Posterior cingulate gyrus (tissue), 11 donors: ENCODE measurements at regions not wholly inside any gene's neighbourhood (a gene's known extent, or its start where the extent isn't known, plus 50 kb on each side); places are given as distances from the start of the nearest gene placed in this dataset.
A peak's percentile ranks its signal among the peaks of the same experiment; 100 is the strongest.

Source experiments
- DNase-seq, 10 donors: peaks; one replicate each; pipeline versions ENCODE4 v3.0.0 to v3.0.0-alpha.2; 2020 to 2021; ENCODE audit warnings: mixed read lengths in 3 of 10
- intact Hi-C: fragments of 100-400 bp; cut with DNase I; formaldehyde crosslinking; loops from one replicate; pipeline ENCODE4 v1.15.1; 2023

- intact Hi-C loops: no loop called here
- no peak for DNase-seq
Observed at GRCh38 chr4:10773656-10774055, 89.1 kb upstream of the CLNK start.

DNA sequence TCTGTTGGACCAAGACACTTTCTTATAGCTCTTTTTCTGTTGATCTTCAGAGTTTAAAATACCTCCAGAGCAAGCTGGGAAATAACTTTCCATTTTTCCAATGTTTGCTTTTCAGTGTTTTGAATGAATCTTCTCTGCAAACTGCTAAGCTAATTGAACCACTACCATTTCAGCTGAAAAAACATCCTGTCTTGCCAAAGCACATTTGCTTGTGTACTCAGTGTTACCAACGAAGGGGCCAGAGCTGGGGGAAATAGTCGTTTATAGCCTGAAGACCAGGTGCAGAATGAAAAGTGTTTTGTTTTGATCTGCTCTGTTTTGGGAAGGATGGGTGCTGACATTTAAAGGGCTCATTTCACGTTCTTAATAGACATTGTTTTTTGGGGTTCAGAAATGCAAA, 88.4 kb upstream of the CLNK start:
- DNase-seq: no peak
- intact Hi-C loops: no loop called here

- intact Hi-C loops: no loop called here
Observed at GRCh38 chr4:10765386-10765785, 80.8 kb upstream of the CLNK start.

DNA sequence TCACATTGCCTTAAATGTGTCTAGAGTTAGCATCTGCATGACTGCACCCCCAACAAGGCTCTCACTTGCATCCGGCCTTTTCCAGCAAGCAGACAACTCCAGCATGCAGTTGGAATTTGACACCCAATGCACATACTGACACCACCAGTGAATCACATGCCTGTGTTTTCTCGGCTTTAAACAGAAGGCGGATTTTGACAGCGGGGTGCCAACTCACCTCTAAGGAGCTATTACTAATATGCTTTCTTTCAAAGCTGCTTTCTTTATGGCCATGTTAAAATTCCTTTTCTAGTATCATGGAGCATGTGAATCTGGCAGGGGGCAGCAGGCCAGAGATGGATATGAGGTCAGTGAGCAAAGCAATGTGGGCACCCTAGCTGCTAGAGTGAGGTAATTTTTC, 78.0 kb upstream of the CLNK start:
- no peak for DNase-seq
- intact Hi-C loops: no loop called here

More at GRCh38 chr4:10765386-10765785, 80.8 kb upstream of the CLNK start:
- no peak for DNase-seq

- intact Hi-C loops: no loop called here
- DNase-seq: no peak
Observed at GRCh38 chr4:10761903-10762302, 77.3 kb upstream of the CLNK start.

DNA sequence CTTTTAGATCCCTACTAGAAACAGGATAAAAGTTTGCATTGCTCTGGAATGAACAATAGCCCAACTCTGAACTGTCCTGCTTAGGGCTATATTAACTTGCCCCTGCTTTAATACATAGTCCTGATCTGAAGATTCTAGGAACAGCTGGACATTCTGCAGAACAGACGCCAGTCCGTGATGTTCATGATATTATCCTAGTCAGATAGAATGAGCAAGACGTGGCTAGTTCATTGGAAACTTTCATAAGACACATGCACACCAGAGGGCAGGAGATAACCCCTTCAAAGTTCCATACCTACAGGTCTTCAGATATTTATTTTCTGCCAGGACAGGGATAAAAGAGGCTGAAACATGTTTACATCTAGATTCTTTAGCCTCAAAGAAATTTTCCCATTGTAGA, 75.5 kb upstream of the CLNK start:
- no peak for DNase-seq

GRCh38 chr4:10758906-10759305, 74.3 kb upstream of the CLNK start:
- no peak for DNase-seq
- intact Hi-C loops: no loop called here

More for the DNA sequence above, 75.5 kb upstream of the CLNK start:
- intact Hi-C loops: no loop called here

GRCh38 chr4:10753856-10754402, 69.4 kb upstream of the CLNK start:
- DNase-seq: no peak
- intact Hi-C loops: no loop called here

DNA sequence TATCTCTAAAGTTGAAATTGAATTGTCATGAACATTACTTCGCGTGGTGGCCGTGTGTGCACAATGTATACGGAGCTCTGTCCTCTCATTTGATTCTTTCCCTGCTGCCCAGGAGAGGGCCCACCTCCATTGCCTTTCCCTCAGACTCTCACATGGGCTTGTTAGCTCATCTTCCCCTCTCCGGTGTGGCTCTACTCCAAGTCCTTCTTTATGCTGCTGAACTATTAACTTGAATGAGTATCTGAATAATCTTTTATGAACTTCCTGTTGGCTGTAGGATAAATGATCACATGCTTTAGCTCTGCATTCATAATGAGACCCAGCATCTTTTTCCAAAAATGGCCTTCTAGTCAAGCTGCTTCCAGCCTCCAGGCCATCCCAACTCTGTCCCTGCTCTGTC, 68.8 kb upstream of the CLNK start:
- intact Hi-C loops: no loop called here

DNA sequence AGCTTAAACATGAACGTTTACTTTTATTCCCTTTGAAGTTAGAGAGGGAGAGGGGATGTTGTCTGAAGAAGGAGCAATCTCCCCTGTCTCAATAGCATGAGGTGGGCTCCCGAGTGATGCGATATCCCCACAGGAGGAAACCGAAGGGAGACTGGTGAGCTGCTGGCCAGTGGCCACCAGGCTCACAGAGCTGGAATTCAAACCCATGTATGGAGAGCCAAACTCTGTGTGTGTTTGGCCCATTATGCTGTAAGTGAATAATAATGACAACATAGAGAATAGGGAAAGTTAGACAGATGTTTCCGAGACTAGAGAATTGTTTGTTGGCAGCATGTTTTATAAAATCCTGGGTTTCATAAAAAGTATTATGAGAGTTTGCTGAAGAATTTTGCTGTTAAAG, 66.1 kb upstream of the CLNK start:
- DNase-seq: no peak
- intact Hi-C loops: no loop called here

More for the DNA sequence above, 68.8 kb upstream of the CLNK start:
- DNase-seq: no peak

DNA sequence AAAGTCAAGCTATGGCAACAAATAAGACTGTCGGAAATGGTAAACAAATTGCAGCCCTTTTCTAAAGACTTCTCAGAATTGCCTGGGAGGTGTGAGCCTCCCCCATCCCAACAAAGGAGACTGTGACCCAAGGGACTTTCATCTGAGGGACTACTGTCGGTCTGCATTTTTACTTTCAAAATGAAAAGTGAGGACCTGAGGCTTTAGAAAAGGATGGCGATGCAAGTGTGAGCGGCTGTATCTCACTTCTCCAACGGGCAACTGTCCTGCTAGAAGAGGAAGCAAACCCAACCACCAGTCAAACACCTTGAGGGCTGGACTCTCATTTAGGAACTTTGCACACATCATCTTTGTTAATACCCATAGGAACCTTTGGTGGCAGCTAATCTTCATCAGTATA, 62.6 kb upstream of the CLNK start:
- intact Hi-C loops: no loop called here
- DNase-seq: no peak

DNA sequence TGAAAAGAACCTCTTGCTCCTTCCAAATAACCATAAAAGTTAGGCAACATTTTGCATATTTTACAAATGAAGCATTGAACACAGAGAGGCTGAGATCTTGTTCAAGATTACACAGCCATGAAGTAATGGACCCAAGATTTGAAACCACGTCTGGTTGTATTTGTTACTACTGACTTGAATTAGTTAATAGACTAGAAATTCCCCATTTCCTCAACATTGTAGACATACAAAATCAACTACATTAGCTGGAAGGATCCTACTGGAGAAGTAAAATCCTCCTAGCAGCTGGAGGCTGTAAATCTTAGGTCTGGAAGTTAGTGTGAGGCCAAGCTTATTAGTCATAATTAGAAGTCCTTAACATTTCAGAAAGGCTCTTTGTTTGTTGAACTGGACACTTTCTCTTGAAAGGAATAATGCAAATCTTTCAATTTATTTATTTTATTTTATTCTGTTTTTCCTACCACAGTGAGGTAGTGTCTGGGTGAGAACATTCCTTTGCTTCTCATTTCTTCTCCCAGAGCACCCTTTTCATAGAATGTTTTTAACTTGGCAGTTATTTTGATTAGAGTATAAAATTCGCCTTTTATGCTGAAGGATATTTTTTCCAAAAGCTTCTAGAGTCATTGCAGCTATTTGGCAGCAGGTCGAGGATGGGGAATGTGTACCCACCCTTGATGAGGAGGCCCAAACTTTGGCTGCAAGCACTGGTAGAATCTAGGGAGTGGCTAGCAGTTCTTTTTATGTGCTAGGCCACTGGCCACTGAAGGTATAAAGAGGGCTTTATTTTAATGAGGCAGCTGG, 62.0 kb upstream of the CLNK start:
- peak in 1 of 10 donors; percentile 13 for DNase-seq
- intact Hi-C loops: no loop called here

DNA sequence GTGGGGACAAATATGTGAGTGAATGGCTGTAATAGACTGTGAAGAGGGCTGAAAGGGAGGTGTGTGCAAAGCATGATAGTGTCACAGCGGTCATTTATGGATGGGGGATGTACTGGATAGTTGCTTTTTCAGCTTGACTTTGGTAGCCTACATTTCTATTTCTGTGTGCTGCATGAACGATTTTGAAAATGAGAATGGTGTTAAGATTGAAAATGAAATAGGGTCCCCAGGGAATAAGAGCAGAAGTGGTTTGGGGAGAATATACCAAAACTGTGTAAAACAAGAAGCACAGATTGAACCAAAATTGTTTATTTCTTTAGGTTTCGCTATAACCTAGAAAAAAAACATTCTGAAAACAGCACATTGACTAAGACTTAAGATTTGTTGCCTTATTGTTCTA, 58.8 kb upstream of the CLNK start:
- intact Hi-C loops: no loop called here
- DNase-seq: no peak

DNA sequence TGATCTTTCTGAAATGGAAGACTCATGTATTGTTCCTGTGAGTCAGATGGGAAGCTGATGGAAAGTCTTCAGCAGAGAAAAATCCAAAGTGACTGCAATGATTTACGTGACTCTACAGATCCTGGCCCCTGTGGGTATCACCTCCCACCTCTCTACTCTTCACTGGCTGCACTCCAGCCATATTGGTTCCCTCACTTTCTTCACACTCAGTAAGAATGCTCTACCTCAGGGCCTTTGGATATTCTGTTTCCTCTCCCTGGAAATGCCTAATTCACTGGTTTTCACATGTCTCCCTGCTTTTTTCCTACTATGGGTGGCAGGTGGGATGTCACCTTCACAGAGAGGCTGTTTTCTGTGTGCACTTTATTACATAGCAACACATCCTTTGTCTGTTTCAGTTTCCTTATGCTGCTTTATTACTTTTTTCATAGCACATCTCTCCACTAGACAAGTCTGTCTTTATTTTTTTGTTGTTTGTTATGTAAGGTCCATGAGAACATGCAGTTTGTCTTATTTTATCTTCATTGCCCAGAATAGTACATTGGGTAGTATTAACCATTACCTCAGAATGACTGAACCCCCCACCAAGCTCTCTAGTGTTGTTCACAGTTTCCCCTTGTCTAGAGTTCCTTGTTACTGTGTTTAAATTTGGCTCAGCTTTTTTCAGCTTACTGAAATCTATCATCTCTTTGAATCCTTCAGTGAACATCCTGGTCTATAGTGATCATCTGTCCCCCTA, 57.6 kb upstream of the CLNK start:
- intact Hi-C loops: no loop called here
- DNase-seq: no peak

- no peak for DNase-seq
- intact Hi-C loops: no loop called here
Observed at GRCh38 chr4:10740891-10741620, 56.5 kb upstream of the CLNK start.

DNA sequence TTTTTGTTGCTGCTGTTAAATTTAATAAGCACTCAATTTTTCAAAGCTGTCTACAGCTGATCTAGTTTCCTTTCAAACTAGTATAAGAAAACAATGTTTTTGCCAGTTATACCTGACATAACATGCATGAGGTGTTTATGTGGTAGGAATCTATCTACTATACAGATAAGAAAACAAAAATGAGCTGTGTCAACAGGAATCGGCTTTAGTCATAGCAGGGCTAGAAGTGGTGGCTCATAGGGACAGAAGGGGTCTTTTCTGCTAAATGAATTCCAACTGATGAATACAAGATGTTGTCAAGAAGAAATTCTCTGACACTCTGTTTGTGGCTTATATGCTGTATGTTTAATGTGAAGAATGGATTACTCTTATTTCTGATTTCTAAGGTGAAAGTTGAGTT, 55.7 kb upstream of the CLNK start:
- DNase-seq: no peak
- intact Hi-C loops: no loop called here

- intact Hi-C loops: no loop called here
- no peak for DNase-seq
Observed at GRCh38 chr4:10738826-10739489, 54.4 kb upstream of the CLNK start.

DNA sequence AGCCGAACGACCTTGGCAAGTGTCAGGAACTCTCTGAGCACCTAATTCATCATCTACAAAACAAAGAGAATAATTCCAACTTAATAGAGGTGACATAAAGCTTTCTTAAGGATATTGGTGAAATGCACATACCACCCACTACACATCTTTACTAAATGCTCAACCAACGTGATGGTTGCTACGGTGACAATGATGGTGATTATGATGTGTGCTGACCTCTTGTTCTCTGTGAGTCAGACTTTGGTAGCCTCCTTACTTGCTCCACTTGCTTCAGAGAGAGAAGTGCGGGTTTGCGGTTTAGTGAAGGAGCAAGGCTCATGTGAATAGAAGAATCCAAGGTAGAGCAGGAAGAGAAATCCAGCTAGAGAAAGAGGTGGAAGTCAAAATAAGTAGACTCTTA, 52.8 kb upstream of the CLNK start:
- no peak for DNase-seq
- intact Hi-C loops: no loop called here

DNA sequence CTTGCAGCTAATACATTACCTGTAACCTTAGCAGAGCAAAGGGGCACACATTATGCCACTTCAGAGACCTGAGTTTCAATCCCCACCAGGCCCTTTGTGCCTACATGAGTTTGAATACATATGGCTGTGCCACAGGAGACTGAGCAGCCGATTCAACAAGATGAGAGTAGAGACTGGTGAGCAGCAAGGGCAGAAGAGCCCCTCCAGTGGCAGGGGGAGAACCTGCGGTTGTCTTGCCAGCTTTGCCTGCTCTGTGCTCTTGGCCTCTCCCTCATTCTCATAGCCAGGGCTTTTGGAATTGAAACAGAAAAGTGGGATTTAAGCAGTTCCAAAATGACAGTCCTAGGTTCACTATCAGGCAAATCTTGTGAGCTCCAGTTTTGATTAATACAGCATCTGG, 52.3 kb upstream of the CLNK start:
- DNase-seq: no peak
- intact Hi-C loops: no loop called here

GRCh38 chr4:10736266-10736665, 51.7 kb upstream of the CLNK start:
- intact Hi-C loops: no loop called here
- no peak for DNase-seq

GRCh38 chr4:10734697-10735096, 50.1 kb upstream of the CLNK start:
- intact Hi-C loops: no loop called here
- DNase-seq: no peak
